Tibial nerve (tissue), 4 donors: ENCODE measurements at regions not wholly inside any gene's neighbourhood (a gene's known extent, or its start where the extent isn't known, plus 50 kb on each side); places are given as distances from the start of the nearest gene placed in this dataset.
A peak's percentile ranks its signal among the peaks of the same experiment; 100 is the strongest.

Experiments
- DNase-seq, 2 donors: peaks; one replicate each; pipeline ENCODE4 v3.0.0-alpha.2; 2019; ENCODE audit warnings: low spot score in 2 of 2
- H3K27ac ChIP-seq, 4 donors: fragments of 200-600 bp; sonication (generic) in 3 of 4; one replicate each; pipeline ENCODE4 v1.5.1; 2017 to 2019; ENCODE audit warnings: mild to moderate bottlenecking in 1 of 4
- H3K27me3 ChIP-seq, 2 donors: fragments of 200-600 bp; sonication (generic) in 1 of 2; one replicate each; pipeline versions ENCODE4 v1.5.1 to v1.6.0; 2017 to 2019
- H3K36me3 ChIP-seq, 3 donors: fragments of 200-600 bp; sonication (generic); one replicate each; pipeline ENCODE4 v1.5.1; 2018 to 2019
- H3K4me1 ChIP-seq, 4 donors: fragments of 200-600 bp; sonication (generic) in 3 of 4; one replicate each; pipeline ENCODE4 v1.5.1; 2017 to 2019
- H3K4me3 ChIP-seq, 4 donors: fragments of 200-600 bp; sonication (generic) in 3 of 4; one replicate each; pipeline ENCODE4 v1.5.1; 2017 to 2019; ENCODE audit warnings: mild to moderate bottlenecking in 1 of 4, moderate library complexity in 1 of 4
- H3K9me3 ChIP-seq, 4 donors: fragments of 200-600 bp; sonication (generic) in 3 of 4; one replicate each; pipeline ENCODE4 v1.5.1; 2017 to 2019
- EP300 ChIP-seq, 2 donors: sonication (generic); formaldehyde crosslinking; IDR thresholded peaks; one replicate each; pipeline ENCODE4 v1.6.1; 2017; ENCODE audit warnings: antibody characterized with exemption in 2 of 2, mild to moderate bottlenecking in 1 of 2
- POLR2A ChIP-seq, 2 donors: fragments of 450-650 bp; IDR thresholded peaks; one replicate each; pipeline ENCODE4 v1.6.1; 2017; ENCODE audit warnings: antibody characterized with exemption in 2 of 2, mild to moderate bottlenecking in 2 of 2, moderate library complexity in 2 of 2
- WGBS, 2 donors: methylation state at CpG; one replicate each; pipeline ENCODE4 v1.1.5; 2018; 5-methylcytosine and 5-hydroxymethylcytosine counted together
- TF ChIP-seq, protein P1 (sequence below), 5 experiments: fragments of 200-600 bp in 3 of 5; fragments of 450-650 bp in 2 of 5; sonication (generic) in 3 of 5; IDR thresholded peaks; one replicate each; pipeline ENCODE4 v1.5.1; 2016 to 2019; ENCODE audit warnings: antibody characterized with exemption in 5 of 5, mild to moderate bottlenecking in 3 of 5, moderate library complexity in 2 of 5

DNA sequence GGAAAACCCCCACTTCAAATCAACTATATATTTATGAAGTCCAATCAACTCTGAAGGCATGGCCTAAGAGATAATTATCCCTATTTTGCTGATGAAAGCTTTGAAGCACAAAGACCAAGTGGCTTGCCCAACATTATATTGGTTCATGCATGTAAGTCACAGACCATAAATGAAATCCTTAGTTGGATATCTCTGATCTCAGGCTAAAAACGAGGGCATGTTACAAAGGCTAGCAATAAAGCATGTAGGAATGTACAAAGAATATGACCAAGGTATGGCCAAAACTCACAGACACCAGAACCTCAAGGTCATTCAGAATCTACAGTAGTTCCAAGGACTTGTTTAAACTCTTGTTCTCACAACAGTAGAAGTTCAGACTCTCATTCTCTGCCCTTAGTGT, 100.2 kb upstream of the SESN3 start:
- DNase-seq, result no peak
- Histone ChIP-seq H3K9me3 (no peaks in the 10 kb centered on the region), H3K27me3 (no peaks in the 10 kb centered on the region), H3K36me3 (no peaks in the 10 kb centered on the region), H3K4me3 (no peak overlapping the region), H3K27ac (no peak overlapping the region), H3K4me1 (peaks cover 0 to 3% (median 0%) of the 10 kb centered on the region in 4 donors)
- WGBS, 2 donors, result 67 to 83% methylated on average over 1 of the region's 1 CpG
- no peak for TF ChIP-seq POLR2A (IDR thresholded peaks at IDR 0.05)
- TF ChIP-seq EP300 (IDR thresholded peaks at IDR 0.05), result no peak
- TF ChIP-seq, protein P1, sequence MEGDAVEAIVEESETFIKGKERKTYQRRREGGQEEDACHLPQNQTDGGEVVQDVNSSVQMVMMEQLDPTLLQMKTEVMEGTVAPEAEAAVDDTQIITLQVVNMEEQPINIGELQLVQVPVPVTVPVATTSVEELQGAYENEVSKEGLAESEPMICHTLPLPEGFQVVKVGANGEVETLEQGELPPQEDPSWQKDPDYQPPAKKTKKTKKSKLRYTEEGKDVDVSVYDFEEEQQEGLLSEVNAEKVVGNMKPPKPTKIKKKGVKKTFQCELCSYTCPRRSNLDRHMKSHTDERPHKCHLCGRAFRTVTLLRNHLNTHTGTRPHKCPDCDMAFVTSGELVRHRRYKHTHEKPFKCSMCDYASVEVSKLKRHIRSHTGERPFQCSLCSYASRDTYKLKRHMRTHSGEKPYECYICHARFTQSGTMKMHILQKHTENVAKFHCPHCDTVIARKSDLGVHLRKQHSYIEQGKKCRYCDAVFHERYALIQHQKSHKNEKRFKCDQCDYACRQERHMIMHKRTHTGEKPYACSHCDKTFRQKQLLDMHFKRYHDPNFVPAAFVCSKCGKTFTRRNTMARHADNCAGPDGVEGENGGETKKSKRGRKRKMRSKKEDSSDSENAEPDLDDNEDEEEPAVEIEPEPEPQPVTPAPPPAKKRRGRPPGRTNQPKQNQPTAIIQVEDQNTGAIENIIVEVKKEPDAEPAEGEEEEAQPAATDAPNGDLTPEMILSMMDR (IDR thresholded peaks at IDR 0.05), result no peak

DNA sequence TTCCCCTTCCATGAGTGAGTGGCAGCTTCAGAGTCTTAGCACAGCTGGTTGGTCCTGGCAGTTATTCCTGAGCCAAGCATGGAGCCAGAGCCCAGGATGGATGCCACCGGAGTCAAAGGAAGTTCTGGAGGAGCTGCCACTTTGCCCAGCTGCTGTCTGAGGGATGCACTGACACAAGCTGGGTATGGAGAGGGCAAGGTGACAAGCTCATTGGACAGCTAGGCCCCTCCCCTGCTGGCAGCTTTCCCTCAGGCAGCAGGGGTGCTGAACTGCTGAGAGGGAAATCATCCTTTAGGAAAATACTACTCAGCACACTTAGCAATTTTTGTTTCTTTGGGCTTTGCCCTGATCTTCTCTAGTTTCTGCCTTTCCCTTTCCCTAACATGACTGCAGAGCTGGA, 99.3 kb upstream of the SESN3 start:
- H3K4me3 ChIP-seq, result no peak overlapping the region
- no peaks in the 10 kb centered on the region for H3K36me3 ChIP-seq
- peaks cover 0 to 3% (median 0%) of the 10 kb centered on the region in 4 donors for H3K4me1 ChIP-seq
- no peaks in the 10 kb centered on the region for H3K9me3 ChIP-seq
- no peak for DNase-seq
- H3K27ac ChIP-seq, result no peak overlapping the region
- H3K27me3 ChIP-seq, result no peaks in the 10 kb centered on the region
- WGBS, 2 donors, result 93 to 94% methylated on average over 1 of the region's 1 CpG
- TF ChIP-seq, protein P1 (IDR thresholded peaks at IDR 0.05), result no peak
- TF ChIP-seq POLR2A (IDR thresholded peaks at IDR 0.05) (no peak), EP300 (IDR thresholded peaks at IDR 0.05) (no peak)

DNA sequence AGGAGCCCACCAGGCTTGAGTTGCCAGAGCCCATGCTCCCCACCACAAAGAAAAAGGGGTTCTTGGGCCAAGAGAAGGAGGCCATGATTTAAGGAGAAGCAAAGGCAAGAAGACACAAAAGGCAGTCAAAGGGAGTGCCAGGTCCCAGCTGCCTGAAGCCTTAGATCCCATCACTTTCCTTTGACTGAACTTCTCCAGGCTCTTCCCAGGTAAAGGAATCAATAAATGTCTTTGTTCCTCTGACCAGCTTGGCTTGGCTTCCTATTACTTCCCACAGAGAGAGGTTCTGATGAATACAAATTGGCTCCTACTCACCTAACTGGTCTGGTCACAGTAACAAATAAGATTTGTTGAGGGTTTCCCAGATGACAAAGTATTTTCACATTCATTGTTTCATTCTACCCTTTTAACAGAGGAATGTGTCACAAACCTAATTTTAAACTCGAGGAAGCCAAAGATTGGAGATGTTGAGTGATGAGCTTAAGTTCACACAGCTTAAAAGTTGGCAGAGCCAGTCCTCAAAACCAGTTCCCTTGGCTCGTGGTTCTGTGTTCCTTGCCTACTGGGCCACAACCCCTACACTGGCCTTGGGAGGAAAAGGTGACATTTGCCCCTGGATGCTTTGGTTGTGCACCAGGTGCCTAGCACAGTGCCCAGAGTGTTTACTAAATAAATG, 96.4 kb upstream of the SESN3 start:
- Histone ChIP-seq H3K4me1 (peaks cover 0 to 8% (median 0%) of the 10 kb centered on the region in 4 donors), H3K27me3 (no peaks in the 10 kb centered on the region), H3K4me3 (no peak overlapping the region), H3K36me3 (no peaks in the 10 kb centered on the region), H3K27ac (no peak overlapping the region), H3K9me3 (no peaks in the 10 kb centered on the region)
- WGBS, 2 donors, result 66 to 90% methylated on average over 2 of the region's 2 CpGs
- no peak for DNase-seq
- TF ChIP-seq POLR2A (IDR thresholded peaks at IDR 0.05), result no peak
- TF ChIP-seq, protein P1 (IDR thresholded peaks at IDR 0.05), result no peak
- no peak for TF ChIP-seq EP300 (IDR thresholded peaks at IDR 0.05)

DNA sequence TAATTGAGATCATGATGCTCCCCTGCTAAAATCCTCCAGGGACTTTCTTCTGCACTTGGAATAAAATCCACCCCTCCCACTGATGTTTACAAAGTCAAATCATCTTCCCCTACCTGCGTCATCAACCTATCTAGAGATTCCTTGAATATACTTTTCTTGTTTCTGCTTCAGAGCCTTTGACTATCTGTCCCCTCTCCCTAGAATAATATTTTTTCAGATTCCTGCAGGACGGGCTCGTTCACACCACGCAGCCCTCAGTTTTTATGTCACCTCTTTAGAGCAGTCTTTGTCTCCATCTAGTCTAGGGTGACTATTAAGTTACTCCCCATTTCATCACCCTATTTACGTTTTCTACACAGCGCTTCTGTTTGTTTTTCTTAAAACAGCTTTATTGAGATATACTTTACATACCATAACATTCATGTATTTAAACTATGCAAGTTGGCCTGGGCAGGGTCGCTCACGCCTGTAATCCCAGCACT, 94.8 kb upstream of the SESN3 start:
- Histone ChIP-seq H3K27ac (no peak overlapping the region), H3K9me3 (no peaks in the 10 kb centered on the region), H3K36me3 (no peaks in the 10 kb centered on the region), H3K27me3 (no peaks in the 10 kb centered on the region), H3K4me1 (peaks cover 0 to 8% (median 0%) of the 10 kb centered on the region in 4 donors), H3K4me3 (no peak overlapping the region)
- WGBS, 2 donors, result 79 to 87% methylated on average over 8 of the region's 8 CpGs
- TF ChIP-seq, protein P1 (IDR thresholded peaks at IDR 0.05), result no peak
- no peak for TF ChIP-seq POLR2A (IDR thresholded peaks at IDR 0.05)
- no peak for TF ChIP-seq EP300 (IDR thresholded peaks at IDR 0.05)
- no peak for DNase-seq

DNA sequence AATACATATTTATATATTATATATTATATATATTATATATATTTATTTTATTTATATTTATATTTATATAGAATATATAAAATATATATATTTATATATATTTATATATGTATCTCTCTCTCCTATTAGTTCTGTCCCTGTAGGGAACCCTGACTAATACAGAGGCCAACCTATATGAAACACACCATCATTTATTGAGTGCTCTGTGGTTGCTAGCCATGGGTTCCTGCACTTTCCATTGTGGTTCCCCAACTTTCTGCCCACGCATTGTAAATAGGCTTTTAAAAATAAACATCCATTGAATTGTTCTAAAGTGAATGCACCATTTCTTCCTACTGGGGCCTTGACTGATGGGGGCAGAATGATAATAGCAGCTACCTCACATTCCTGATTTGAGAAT, 93.8 kb upstream of the SESN3 start:
- Histone ChIP-seq H3K27ac (peak overlapping the region in 1 of 4 donors; percentile 29), H3K9me3 (no peaks in the 10 kb centered on the region), H3K36me3 (no peaks in the 10 kb centered on the region), H3K4me3 (no peak overlapping the region), H3K27me3 (no peaks in the 10 kb centered on the region), H3K4me1 (peaks cover 0 to 8% (median 0%) of the 10 kb centered on the region in 4 donors)
- WGBS, 2 donors, result 57% methylated on average over 1 of the region's 1 CpG
- DNase-seq, result no peak
- TF ChIP-seq, protein P1 (IDR thresholded peaks at IDR 0.05), result no peak
- no peak for TF ChIP-seq EP300 (IDR thresholded peaks at IDR 0.05)
- no peak for TF ChIP-seq POLR2A (IDR thresholded peaks at IDR 0.05)
